Renal pelvis (tissue), 1 donor: ENCODE measurements at regions not wholly inside any gene's neighbourhood (a gene's known extent, or its start where the extent isn't known, plus 50 kb on each side); places are given as distances from the start of the nearest gene placed in this dataset.
"Not testable (repeated sequence)": the region's sequence is repeated elsewhere in the genome, so short reads cannot be mapped to it uniquely, and the experiment has no call there.

Source experiments
- DNase-seq: peaks from one replicate; pipeline ENCODE4 v3.0.0-alpha.2; 2013

- DNase-seq, result no peak
Measured at GRCh38 chr3:162719684-162720341, 1223.2 kb downstream of the OTOL1 start.

GRCh38 chr3:162721736-162722135 is 1225.1 kb downstream of the OTOL1 start:
- DNase-seq, result no peak

GRCh38 chr3:162722337-162722736 is 1225.7 kb downstream of the OTOL1 start:
- DNase-seq, result no peak

GRCh38 chr3:162722796-162723195 is 1226.2 kb downstream of the OTOL1 start:
- DNase-seq, result not testable (repeated sequence)

GRCh38 chr3:162729686-162730085 is 1233.1 kb downstream of the OTOL1 start:
- no peak for DNase-seq

- not testable (repeated sequence) for DNase-seq
Measured at GRCh38 chr3:162731961-162732360, 1235.4 kb downstream of the OTOL1 start.

- DNase-seq, result no peak
Measured at GRCh38 chr3:162738784-162739183, 1242.2 kb downstream of the OTOL1 start.

- DNase-seq, result no peak
Measured at GRCh38 chr3:162740941-162741596, 1244.5 kb downstream of the OTOL1 start.

- DNase-seq, result no peak
Measured at GRCh38 chr3:162742159-162742717, 1245.6 kb downstream of the OTOL1 start.

- no peak for DNase-seq
Measured at GRCh38 chr3:162743091-162743490, 1246.5 kb downstream of the OTOL1 start.

- DNase-seq, result no peak
Measured at GRCh38 chr3:162760789-162761188, 1264.2 kb downstream of the OTOL1 start.

- DNase-seq, result no peak
Measured at GRCh38 chr3:162764051-162764807, 1267.6 kb downstream of the OTOL1 start.

GRCh38 chr3:162764808-162765071 is 1268.1 kb downstream of the OTOL1 start:
- no peak for DNase-seq

- no peak for DNase-seq
Measured at GRCh38 chr3:162765524-162765923, 1268.9 kb downstream of the OTOL1 start.

- no peak for DNase-seq
Measured at GRCh38 chr3:162769564-162769963, 1273.0 kb downstream of the OTOL1 start.

GRCh38 chr3:162770551-162770950 is 1273.9 kb downstream of the OTOL1 start:
- no peak for DNase-seq

- DNase-seq, result no peak
Measured at GRCh38 chr3:162774613-162775100, 1278.0 kb downstream of the OTOL1 start.

- no peak for DNase-seq
Measured at GRCh38 chr3:162776148-162776547, 1279.5 kb downstream of the OTOL1 start.

GRCh38 chr3:162777118-162777517 is 1280.5 kb downstream of the OTOL1 start:
- no peak for DNase-seq

GRCh38 chr3:162780313-162780712 is 1283.7 kb downstream of the OTOL1 start:
- no peak for DNase-seq

GRCh38 chr3:162799910-162800309 is 1303.3 kb downstream of the OTOL1 start:
- DNase-seq, result no peak

- DNase-seq, result no peak
Measured at GRCh38 chr3:162802228-162802965, 1305.8 kb downstream of the OTOL1 start.
